Liver (tissue), 3 donors: ENCODE measurements at regions not wholly inside any gene's neighbourhood (a gene's known extent, or its start where the extent isn't known, plus 50 kb on each side); places are given as distances from the start of the nearest gene placed in this dataset.
"Not testable (repeated sequence)": the region's sequence is repeated elsewhere in the genome, so short reads cannot be mapped to it uniquely, and the experiment has no call there.

Experiments used
- ATF3 ChIP-seq: IDR thresholded peaks from 2 replicates; pipeline ENCODE4 v1.6.1; 2016; ENCODE audit warnings: antibody characterized with exemption
- CTCF ChIP-seq: fragments of 150-350 bp; IDR thresholded peaks from 2 replicates; pipeline ENCODE4 v1.5.1; 2017; ENCODE audit warnings: improper control_type of control experiment, low read depth, low read length; ENCODE audit not compliant: missing input control
- EGR1 ChIP-seq, 2 donors: IDR thresholded peaks; 2 replicates each; pipeline ENCODE4 v1.6.1; 2016 to 2018; ENCODE audit warnings: antibody characterized with exemption in 2 of 2, low read depth in 2 of 2
- GABPA ChIP-seq, 2 donors: IDR thresholded peaks in 1 of 2; conservative IDR thresholded peaks in 1 of 2; 2 replicates each; pipeline ENCODE4 v1.6.1; 2016; ENCODE audit warnings: antibody characterized with exemption in 2 of 2, mild to moderate bottlenecking in 1 of 2, moderate library complexity in 1 of 2
- HNF4A ChIP-seq, 2 donors: conservative IDR thresholded peaks; 2 replicates each; pipeline ENCODE4 v1.6.1; 2016; ENCODE audit warnings: antibody characterized with exemption in 2 of 2, mild to moderate bottlenecking in 2 of 2
- MAX ChIP-seq: IDR thresholded peaks from 2 replicates; pipeline ENCODE4 v1.6.1; 2016; ENCODE audit warnings: antibody characterized with exemption
- REST ChIP-seq: IDR thresholded peaks from 2 replicates; pipeline ENCODE4 v1.6.1; 2016; ENCODE audit warnings: antibody characterized with exemption, mild to moderate bottlenecking
- SP1 ChIP-seq: IDR thresholded peaks from 2 replicates; pipeline ENCODE4 v1.6.1; 2018; ENCODE audit warnings: antibody characterized with exemption, mild to moderate bottlenecking
- donor health status: healthy.
- donor health status: healthy.

GRCh38 chr2:180234991-180235390, 227.9 kb upstream of the CWC22 start:
- TF ChIP-seq CTCF; ATF3; HNF4A (conservative IDR thresholded peaks at IDR 0.05); EGR1 (IDR thresholded peaks at IDR 0.05; ENCODE audit: low read depth in 2 of 2); MAX; REST; SP1; GABPA (IDR thresholded peaks at IDR 0.05 in 1 of 2, conservative IDR thresholded peaks at IDR 0.05 in 1 of 2): not testable (repeated sequence)
